EL (cell line): ENCODE measurements at regions not wholly inside any gene's neighbourhood (a gene's known extent, or its start where the extent isn't known, plus 50 kb on each side); places are given as distances from the start of the nearest gene placed in this dataset.
A peak's percentile ranks its signal among the peaks of the same experiment; 100 is the strongest.

ENCODE experiments used
- DNase-seq: peaks from one replicate; pipeline ENCODE4 v3.0.0-alpha.2; 2016

DNA sequence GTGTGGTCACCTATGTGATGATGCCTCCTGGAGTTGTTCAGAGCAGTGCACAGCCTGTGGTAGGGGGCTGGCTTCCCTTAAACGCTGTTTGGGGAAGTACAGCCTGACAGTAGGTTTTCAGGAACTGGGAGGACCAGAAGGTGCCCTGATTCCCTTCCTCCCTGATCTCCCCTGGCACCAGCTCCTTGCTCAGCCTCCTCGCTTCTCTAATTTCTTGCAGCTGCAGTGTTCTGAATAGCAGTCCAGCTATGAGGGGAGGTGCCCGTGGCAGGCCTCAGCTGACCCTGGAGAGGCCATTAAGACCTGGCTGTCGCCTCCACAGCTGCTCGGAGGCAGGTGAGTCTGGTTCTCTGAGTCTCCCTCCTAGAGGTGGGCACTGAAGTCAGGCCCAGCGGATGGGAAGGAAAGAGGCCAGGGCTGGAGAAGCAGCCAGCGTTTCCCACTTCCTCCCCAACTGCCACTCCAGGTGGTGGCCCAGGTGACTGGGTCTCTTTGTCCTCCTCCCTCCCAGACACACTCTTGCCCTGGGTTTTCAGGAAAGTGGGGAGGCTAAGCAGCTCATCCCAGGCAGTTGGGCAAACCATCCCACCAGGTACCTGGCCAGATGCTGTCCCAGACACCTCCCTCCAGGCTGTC, 52.0 kb upstream of the RPL11 start:
- DNase-seq, result no peak

DNA sequence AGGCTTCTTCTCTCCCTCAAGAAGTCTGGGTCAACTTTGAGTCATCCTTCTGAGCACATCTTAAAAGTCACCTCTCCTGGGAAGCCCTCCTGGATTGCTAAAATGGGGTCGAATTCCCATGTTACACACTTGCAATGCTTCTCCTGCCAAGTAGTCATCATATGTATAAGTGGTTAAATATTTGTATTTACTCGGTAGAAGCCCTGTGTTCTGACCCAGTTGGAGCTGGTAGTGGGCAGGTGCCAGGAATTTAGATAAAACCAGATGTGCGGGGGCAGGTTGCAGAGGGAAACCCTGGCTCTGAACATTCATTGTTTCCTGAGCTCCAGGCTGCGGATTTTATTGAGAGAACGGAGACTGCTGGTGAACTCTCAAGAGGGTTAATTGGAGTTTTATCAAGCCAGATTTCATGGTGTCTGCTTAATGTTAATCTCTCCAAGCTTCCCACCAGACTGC, 52.8 kb upstream of the RPL11 start:
- no peak for DNase-seq

DNA sequence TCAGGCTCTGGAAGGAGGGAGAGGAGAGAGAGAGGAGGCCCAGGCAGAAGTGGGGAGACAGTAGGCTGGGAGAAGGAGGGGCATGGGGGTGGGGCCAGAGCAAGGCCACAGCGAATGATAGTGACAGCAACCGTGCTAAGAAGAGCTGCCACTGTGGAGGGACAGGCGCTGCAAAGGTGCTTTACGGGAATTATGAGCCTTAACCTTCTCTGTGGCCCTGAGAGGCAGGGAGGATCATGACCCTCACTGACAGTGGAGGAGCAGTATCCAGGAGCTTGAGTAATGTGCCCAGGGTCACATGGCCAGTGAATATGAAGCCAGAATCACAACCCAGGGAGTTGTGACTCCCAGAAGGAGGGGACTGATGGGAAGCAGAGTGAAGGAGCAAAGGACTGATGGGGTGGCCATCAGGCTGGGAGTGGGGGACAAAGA, 53.4 kb upstream of the RPL11 start:
- no peak for DNase-seq

DNA sequence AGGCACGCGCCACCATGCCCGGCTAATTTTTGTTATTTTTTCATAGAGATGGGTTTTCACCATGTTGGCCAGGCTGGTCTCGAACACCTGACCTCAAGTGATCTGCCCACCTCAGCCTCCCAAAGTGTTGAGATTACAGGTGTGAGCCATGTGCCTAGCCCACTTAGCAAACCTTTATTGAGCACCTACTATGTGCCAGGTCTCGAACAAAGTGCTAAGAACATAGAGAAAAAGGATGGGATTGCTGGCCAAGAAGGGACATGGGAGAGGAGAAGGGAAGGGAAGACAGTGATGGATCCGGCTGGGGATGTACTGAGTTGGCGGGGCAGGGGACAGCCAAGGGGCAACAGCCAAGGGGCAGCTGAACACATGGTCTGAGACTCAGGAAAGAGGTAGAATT, 55.6 kb upstream of the RPL11 start:
- no peak for DNase-seq

DNA sequence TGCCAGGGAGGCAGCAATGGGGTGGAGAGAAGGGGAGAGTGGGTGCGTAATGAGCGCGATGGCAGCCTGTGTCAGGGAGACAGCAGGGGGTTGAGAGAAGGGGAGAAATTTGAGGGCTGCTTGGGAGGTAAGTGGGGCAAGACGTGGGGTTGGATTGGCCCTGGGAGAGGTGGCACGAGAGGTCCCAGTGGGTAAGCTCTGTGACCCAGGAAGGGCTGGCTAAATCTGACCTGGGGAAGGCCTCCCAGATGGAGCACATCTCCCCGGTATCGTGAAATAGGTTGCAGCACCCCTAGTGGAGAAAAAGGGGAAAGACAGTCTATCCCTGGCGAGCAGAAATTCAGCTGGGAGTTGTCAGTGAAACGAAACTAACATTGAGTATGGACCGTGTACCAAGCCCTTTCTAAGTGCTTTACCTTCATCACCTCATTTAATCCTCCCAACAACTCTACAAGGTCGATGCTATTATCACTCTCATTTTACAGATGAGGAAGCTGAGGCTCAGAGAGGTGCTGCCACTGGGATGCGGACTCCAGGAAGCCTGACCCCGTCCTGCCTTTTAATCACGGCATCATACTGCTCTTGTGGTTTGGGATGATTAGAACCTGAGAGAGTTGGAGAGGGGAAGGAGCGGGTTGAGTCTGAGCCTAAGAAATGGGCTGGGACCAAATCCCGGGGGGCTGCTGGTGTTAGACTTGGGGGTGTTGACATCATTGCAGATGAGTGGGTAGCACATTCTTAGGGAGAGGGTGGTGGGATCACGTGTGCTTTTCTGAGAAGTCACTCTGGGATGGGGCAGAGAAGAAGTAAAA, 56.6 kb upstream of the RPL11 start:
- peak; percentile 85 for DNase-seq

DNA sequence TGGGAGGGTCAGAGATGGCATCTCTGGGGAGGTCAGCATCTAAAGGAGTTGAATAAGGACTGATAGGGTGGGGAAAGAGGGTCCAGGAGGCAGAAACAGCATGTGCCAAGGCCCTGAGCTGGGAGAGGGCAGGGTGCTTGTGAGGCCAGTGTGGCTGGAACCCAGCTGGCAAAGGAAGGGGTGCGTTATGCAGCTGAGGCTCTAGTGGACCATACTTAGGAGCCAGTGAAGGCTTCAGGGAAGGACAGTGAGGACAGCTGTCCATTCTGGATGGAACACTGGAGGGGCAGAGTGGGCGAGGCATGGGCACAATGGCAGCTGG, 57.1 kb upstream of the RPL11 start:
- DNase-seq, result no peak

DNA sequence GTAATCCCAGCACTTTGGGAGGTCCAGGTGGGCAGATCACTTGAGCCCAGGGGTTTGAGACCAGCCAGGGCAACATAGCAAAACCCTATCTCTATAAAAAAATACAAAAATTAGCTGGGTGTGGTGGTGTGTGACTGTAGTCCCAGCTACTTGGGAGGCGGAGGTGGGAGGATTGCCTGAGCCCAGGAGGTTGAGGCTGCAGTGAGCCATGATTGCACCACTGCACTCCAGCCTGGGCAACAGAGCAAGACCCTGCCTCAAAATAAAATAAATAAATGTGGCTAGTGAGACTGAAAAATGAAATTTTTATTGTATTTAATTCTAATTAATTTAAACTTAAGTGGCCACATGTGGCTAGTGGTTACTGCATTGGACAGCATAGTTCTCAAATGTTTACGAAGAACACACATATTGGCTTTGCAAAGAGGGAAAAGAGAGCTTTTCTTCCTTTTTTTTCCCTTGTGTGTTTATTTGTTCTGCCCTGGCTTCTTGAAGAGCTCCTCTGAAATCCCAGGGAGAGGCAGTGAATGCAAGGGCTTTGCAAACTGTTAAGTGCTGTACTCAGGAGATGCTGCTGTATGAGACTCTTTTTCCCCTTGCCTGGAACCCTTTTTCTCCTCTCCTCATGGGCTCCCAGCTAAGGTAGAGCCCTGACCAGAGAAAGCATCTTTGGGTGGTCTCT, 59.0 kb upstream of the RPL11 start:
- DNase-seq, result no peak

DNA sequence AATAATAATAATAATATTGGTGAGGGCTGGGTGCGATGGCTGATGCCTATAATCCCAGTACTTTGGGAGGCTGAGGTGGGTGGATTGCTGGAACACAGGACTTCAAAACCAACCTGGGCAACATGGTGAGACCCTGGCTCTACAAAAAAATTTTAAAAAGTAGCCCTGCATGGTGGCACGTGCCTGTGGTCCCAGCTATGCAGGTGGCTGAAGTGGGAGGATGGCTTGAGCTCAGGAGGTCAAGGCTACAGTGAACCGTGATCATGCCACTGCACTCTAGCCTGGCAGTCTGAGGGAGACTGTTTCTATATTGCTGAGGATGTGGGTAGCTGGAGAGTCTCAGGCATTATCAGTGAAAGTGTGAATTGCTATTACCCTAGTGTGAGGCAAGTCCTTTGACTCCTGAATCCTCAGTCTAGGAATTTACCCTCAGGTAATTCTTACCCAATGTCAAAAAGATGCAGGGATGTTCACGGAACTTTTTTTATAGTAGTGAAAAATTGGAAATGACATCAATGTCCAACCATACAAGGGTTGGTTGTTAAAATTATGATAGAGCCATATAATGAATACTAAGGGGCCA, 61.8 kb upstream of the RPL11 start:
- no peak for DNase-seq

DNA sequence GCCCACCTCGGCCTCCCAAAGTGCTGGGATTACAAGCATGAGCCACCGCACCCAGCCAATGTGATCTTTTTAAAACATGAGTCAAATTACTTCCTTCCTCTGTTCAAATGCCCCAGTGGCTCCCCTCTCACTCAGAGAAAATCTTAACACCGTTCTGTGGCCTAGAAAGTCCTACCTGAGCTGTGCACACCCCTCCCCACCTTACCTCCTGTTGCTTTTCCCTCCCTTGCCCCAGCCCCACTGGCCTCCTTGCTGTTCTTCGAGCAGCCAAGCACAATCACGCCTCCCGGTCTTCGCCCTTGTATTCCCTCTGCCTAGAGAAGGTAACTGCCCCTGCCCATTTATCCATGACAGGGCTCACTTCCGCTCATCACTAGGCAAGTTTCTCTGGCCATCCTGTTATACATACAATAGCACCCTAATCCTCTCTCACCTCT, 62.6 kb upstream of the RPL11 start:
- no peak for DNase-seq

DNA sequence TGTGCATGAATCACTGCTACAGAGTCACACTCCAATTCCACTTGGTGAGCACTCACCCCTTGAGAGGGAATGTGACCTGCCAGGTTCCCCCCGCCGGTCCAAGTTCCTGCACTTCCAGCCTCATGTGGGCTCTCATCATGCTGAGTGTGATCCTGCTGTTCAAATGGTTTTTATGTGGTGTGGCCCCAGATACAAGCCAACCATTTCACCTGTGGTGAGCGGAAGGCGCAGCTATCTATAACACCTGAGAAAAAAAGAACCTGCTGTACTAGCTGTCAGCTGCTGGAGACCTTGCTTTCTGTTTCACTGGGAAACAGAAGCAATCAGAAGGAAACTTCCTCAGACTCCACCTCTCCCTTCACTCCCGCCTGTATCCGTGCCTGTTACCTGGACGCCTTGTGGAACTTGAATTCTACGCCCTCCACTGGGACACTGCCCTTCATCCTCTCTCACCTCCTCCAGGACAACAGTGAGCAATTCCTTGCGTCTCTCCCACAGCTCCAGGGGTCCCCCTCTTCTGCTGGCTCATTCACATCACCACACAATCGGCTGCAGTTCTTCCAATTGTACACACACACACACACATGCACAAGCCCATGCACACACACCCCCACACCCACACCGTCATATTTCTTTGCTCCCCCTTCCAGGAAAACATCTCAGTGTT, 64.4 kb upstream of the RPL11 start:
- DNase-seq, result no peak

DNA sequence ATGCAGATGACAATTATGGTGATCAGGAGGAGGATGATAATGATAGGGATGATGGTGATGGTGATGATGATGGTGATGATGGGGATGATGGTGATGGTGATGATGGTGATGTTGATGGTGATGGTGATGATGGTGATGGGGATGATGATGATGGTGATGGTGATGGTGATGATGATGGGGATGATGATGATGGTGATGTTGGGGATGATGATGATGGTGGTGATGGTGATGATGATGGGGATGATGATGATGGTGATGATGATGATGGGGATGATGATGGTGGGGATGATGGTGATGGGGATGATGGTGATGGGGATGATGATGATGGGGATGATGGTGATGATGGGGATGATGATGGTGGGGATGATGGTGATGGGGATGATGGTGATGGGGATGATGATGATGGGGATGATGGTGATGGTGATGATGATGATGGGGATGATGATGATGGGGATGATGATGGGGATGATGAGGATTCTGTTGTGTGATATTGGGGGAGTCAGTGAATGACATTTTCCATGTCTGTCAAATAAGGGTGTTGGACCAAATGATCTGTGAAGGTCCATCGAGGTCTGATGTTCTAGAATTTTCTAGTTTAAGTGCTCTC, 65.6 kb upstream of the RPL11 start:
- DNase-seq, result no peak

DNA sequence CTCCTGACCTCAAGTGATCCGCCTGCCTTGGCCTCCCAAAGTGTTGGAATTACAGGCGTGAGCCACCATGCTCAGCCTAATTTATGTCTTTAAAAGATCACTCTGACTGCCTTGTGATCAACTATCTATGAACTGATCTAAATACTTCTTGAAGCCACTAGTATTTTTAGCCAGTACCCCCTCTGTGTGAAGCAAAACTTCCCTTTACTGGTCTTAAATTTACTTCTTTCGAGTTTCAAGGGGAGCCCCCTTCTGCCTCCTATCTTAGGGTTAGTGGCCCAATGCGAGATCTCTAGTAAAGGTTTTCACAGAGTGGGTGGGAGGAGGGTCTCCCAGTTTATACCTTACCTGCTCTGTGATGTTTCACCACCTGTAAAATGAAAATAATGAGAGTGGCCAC, 66.1 kb upstream of the RPL11 start:
- DNase-seq, result no peak

DNA sequence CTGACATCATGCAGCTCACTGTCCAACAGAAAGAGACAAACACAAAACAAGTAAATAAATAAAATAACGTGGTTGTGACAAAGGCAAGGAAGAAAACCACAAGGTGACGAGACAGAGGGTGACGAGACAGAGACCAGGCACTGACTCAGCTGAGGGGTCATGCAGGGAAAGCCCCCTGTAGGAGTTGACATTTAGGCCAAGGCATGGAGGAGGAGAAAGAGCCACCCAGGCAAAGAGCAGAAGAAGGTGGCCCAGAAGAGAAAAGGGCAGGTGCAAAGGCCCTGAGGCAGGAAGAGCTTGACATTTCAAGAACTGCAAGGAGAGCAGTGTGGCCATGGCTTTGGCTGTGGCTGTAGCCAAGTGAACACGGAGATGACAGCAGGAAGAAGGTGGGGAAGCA, 65.1 kb upstream of the ID3 start:
- DNase-seq, result no peak

DNA sequence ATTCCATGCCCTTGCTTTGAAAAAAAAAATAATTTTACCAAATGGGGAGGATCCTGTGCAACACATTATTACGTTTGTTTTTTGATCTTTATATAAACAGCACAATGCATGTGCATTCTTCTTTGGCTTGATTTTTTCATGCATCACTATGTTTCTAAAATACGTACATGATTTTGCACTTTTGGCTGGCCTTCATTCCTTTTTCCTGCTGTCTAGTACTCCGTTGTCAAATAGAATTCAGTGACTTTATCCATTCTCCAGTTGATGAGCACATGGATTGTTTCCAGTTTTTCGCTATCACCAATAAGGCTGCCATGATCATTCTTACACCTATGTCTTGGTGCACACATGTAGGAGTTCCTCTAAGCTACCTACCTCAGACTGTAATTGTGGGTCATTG, 63.0 kb upstream of the ID3 start:
- DNase-seq, result no peak

DNA sequence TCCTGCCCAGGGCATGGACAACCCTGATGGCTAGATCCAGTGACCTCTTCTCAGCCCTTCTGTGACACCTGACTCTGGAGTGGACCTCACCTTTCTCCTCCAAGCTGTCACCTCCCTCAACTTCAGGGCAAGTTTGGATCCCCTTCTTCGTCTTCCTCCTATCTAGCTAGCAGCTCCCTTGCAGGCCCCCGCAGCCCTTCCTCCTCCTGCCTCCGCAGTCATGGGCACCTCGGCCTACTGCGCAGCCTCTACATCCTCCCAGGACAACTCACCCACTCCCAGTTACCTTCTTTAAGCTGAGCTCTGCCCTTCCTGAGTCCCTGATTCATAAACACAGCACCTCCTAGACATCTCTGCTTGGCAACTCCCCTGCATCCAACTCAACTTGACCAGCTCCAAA, 61.3 kb upstream of the ID3 start:
- DNase-seq, result no peak

DNA sequence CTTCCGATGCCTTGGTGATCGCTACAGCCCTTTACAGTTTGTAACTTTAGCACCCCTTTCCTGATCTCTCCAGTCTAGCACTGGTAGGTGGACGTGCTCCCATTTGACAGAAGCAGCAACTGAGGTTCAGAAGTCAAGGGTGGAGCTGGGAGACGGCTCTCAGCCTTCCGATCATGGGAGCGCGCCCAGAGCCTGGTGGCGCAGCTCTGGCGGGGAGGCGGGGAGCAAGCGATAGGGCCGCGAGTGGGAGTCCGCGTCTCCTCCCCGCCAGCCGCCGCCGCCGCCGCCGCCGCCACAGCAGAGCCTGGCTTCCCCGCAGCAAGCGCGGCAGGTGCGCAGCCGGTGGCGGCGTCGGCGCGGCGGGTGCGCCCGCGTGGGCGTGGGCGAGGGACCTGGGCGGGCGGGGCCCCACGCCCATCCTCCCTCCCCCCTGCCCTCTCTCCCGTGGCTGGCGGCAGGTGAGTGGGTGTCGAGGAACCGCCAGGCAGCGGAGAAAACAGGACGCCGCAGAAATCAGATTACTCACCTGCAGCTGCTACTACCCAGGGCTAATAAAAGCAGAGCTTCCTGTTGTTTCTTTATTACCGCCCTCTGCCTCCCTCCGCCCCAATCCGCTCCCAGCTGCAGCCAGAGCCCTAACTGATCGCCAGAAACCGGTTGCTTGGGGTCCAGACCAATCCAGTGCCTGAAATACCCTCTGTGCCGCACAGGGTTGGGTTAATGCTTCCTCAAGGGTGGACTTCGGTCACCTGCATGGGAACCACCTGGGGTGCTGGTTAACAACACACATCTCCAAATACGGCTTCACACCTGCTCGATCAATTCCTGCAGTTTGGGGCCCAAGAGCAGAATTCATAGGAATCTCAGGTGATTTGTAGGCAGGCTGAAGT, 60.2 kb upstream of the ID3 start:
- DNase-seq, result no peak

DNA sequence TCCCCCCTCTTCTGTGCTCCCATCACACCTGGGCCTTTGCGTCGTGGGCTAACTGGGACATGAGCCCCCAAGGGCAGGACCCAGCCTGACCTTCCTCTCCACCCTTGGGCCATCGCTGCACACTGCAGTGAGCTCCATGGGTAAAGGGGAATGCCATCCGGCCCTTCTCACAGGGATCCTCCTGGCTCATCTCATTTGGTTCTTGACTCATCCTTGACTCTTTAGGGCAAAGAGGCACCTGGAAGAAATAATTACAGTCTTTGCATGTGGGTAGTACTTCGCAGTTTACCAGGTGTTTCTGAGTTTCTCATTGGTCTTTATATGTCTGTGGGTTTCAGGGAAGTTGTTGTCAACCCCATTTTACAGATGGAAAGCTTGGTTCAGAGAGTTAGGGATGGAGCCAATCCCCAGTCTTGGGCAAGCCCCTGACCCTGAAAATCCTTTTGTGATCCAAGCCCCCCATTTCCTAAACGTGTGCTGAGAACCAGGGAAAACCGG, 59.3 kb upstream of the ID3 start:
- no peak for DNase-seq

DNA sequence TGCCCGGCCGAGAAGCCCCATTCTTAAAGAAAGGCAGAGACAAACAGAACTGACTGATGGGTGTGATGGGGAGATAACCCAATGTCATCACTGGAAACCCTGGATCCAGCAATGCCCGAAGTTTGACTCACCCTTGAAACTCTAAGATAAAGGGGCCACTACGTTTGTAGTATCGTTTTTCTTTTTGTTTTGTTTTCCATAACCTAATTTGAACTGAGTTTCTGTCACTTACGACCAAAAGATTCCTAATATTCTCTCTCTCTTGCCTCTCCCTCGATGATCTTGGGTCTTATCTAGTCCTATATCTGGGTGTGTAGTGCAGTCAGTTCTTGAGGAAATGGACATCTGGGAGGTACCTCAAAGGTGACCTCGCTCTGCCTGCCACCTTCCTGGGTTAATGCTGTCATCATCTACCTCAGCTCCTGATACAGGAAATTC, 57.8 kb upstream of the ID3 start:
- no peak for DNase-seq

DNA sequence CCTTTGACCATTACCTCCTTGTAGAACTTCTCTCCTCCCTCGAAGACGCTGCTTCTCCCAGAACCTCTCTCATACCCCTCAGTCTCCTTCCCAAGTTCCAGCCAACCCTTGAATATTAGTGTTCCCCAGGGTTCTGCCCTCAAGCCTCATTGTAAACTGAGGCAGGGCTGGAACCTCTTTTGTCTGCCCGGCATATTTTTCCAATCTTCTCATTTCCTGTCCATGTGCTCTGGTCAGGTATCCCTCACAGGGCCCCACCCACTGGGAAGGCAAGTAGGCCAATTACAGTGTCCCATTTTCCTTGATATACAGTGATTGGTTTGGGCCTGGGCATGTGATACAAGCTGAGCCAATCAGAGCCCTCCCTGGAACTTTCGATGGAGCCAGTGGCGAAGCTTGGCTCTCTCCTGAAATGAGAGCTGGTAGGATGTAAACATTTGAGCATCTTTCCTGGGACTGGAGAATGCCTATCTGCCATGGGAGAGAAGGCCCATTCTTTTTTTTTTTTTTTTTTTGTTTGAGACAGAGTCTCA, 57.1 kb upstream of the ID3 start:
- no peak for DNase-seq

DNA sequence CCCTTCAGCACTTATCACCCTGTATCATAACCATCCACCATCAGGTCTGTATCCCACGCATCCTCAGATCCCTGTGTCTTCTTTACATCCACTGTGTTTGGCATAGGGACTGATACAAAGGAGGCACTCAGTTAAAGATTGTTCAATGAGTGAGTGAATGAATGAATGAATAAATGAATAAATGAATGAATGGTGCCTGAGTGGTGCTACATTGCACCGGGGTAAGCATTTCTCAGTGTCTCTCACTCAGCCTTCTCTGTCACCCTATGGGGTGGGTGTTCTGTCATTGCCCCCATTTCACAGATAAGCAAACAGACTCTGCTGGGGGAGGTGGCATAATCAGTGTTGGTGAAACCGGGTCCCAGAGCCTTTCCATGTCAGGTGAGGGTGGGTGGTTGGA, 56.6 kb upstream of the ID3 start:
- no peak for DNase-seq

DNA sequence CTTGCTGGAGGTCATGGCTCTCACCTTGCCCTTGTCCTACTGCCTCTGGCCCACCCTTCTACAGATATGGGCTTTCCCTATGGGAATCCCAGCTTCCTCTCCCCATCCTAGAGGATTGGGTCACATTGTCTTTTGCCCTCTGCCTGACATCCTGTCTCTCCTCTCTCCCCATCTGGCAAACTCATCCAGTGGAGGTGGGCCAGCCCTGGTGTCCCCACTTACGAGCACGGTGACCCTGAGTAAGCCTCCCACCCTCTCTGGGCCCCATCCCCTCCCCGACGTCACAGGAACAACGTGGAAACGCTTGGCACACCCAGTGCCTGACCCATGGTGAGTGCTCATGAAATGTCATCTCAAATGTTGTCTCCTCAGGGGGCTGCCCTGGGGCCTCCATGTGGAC, 56.1 kb upstream of the ID3 start:
- no peak for DNase-seq
